HG03045 (cell line): ENCODE measurements at regions not wholly inside any gene's neighbourhood (a gene's known extent, or its start where the extent isn't known, plus 50 kb on each side); places are given as distances from the start of the nearest gene placed in this dataset.

ENCODE experiments used
- ATAC-seq: cut with Tn5 transposase; IDR thresholded peaks from one replicate; pipeline ENCODE4 v1.9.1; 2021; ENCODE audit warnings: mild to moderate bottlenecking, moderate library complexity; ENCODE audit not compliant: unreplicated experiment

- ATAC-seq: no peak
Observed at GRCh38 chr10:4595719-4596319, 230.2 kb upstream of the AKR1E2 start.

GRCh38 chr10:4590807-4591206 is 235.2 kb upstream of the AKR1E2 start:
- ATAC-seq: no peak

DNA sequence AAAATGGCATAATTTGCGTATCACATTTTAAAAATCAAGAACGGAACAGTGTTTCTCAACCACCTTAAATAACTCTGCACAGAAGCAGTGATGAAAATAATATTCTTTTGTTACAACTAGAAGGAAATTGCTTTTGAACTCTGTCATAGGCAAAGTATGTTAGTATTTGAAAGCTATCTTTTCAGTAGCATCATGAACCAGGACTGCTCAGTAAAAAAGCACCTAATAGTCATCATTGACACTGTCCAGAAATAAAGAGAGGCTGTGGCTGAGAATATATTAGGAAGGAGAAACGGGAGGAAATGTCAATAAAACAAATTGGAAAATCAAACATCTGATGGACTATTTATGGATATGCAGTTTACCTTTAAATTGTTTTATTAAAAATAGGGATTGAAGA is 237.2 kb upstream of the AKR1E2 start:
- no peak for ATAC-seq

GRCh38 chr10:4587466-4587865 is 238.5 kb upstream of the AKR1E2 start:
- ATAC-seq: no peak

- ATAC-seq: no peak
Observed at GRCh38 chr10:4586776-4587175, 239.2 kb upstream of the AKR1E2 start.

DNA sequence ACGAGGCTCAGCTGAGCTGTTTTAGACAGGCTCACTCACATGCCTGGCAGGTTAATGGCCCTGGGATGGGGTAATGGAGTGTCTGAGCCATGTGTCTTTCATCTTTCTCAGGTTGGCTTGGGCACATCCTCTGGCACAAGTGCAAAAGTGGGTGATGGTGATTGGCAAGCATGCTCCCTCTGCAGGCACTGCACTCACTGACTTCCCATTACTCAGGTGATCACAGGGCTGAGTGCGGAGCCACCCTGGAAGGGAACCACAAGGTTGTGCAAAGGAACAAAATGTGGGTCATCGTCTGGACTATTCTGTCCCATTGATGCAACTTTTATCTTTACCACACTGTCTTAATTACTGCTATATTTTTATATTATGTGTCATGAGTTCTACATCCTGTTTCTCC is 244.1 kb upstream of the AKR1E2 start:
- ATAC-seq: no peak

- ATAC-seq: no peak
Observed at GRCh38 chr10:4579844-4580243, 246.2 kb upstream of the AKR1E2 start.

GRCh38 chr10:4576206-4576605 is 249.8 kb upstream of the AKR1E2 start:
- no peak for ATAC-seq

- ATAC-seq: no peak
Observed at GRCh38 chr10:4569151-4569550, 256.9 kb upstream of the AKR1E2 start.

- ATAC-seq: no peak
Observed at GRCh38 chr10:4568731-4569130, 257.3 kb upstream of the AKR1E2 start.

GRCh38 chr10:4568086-4568485 is 257.9 kb upstream of the AKR1E2 start:
- ATAC-seq: no peak

DNA sequence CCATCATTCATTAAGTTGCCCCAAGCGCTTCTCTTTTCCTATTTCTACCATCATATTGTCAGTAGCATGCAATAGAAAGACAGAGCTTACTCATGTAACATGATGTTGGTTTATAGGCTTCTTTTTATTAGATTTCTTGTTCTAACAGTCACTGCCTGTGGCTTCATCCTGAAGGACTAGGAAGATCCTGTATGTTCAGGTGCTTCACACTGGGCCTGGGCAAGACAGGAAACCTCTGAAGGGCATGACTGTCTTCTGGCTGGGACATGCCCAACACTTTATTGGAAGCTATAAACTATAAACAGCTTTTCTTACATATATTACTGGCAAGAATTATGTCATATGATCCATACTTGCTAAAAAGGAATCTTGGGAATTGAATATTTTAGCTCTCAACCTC is 258.4 kb upstream of the AKR1E2 start:
- no peak for ATAC-seq

DNA sequence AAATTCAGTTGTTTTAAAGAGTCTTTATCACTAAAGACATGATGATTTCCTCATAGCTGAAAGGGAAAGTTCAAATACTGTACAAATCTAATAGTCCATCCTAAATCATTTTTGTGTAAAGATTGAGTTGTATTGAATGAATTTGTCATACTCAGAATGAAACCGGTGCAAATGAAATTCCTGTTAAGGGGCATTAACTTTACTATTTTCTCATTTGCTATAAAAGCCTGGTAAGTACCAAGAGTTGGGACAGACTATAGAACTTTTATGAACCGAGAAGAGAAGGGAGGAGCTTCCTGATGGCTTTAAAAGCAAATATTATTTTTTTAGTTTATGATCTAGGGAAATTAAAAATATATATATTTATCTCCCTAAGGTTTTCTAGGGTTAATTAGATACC is 260.0 kb upstream of the AKR1E2 start:
- no peak for ATAC-seq

DNA sequence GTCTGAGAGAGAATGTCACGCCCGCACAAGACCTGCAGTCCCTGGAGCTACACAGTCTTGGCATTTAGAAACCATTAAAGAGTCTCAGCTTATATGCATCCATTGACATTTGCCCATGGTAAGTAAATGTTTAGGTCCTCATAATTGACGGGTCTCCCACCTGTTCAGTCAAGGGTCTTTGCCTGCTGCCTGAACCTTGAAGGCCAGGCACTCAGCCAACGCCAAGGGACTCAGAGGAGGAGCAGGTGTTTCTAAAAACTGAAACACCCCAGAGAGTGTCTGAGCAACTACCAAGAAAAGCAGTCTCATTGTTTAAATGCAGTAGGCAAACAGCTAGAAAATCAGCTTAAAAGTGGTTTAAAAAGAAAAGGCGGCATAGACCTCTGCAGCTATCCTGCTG is 264.7 kb upstream of the AKR1E2 start:
- no peak for ATAC-seq

DNA sequence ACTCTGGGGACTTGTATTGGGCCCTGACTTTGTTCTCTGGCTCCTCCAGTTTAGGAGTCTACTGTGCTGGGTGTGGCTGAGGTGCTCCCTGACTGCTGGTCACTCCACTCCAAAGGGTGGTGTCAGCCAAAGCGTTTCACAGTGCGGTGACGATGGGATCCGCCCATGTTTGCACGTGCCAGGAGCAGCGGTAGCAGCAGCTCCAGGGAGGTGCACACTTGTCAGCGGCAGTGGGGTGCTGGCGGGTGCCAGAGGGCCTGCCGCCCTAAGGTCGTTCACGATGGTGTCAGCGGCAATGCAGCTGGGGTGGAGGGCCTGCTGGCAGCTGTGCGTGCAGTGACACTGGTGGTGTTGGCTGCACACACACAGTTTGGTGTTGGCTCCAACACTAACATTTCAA is 268.5 kb upstream of the AKR1E2 start:
- ATAC-seq: no peak

GRCh38 chr10:4556527-4556926 is 269.5 kb upstream of the AKR1E2 start:
- no peak for ATAC-seq

DNA sequence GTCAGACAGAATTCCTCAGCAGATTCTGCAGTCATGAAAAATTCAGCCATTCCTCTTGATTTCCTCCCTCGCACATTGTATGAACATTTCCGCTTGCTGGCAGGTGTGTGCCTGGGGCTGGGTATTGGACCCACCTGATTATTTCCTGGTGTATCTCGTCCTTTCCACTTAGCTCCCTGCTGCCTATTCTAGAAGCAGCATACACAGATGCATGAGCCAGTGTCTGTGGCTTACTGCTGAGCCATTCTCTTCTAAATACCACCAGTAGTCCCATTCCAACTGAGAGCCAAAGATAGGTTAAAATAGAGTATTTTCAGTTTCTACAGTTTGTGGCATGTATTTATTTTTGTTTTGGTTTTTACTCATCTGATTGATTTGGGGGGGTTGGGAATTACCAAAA is 270.1 kb upstream of the AKR1E2 start:
- ATAC-seq: no peak

- ATAC-seq: no peak
Observed at GRCh38 chr10:4549139-4549653, 276.8 kb upstream of the AKR1E2 start.

DNA sequence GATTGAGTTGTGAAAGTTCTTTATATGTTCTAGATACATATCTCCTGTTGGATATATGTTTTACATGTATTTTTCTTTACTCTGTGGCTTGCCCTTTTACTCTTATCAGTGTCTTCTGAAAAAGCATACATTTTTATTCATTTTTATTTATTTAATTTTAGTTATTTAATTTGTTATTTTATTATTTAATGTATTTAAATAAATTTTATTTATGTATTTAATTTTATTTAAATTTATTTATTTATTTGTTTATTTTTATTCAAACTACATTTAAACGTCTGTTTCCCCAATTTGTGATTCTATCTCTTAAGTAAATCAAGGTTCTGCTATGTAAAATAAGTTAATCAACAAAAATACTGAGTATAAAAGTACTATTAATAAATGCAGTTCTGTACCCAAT is 279.1 kb upstream of the AKR1E2 start:
- no peak for ATAC-seq

DNA sequence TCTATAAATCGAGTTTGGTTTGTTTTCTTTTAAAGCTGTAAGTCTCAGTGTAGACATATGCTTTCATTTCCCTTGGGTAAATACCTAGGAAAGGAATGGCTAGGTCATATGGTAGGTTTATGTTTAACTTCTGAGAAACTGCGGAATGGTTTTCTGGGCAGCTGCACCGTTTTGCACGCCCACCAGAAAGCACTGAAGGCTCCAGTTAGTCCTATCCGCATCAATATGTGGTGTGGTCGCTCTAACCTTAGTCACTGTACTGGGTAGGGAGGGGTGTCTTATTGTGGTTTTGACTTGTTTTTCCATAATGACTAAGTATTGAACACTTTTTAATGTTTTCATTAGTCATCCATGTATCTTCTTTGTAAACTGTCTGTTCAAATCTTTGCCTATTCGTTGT is 279.5 kb upstream of the AKR1E2 start:
- no peak for ATAC-seq

GRCh38 chr10:4545062-4545461 is 280.9 kb upstream of the AKR1E2 start:
- no peak for ATAC-seq

GRCh38 chr10:4543938-4544533 is 282.0 kb upstream of the AKR1E2 start:
- no peak for ATAC-seq

- no peak for ATAC-seq
Observed at GRCh38 chr10:4541292-4541691, 284.7 kb upstream of the AKR1E2 start.
